Fibroblast of pulmonary artery (primary cell): ENCODE measurements at regions not wholly inside any gene's neighbourhood (a gene's known extent, or its start where the extent isn't known, plus 50 kb on each side); places are given as distances from the start of the nearest gene placed in this dataset.

Source experiments
- DNase-seq: peaks from one replicate; pipeline ENCODE4 v3.0.0-alpha.2; 2010; ENCODE audit warnings: low read depth
- H3K4me3 ChIP-seq: replicated peaks from 2 replicates; pipeline ENCODE4 v1.5.1; 2011; ENCODE audit warnings: low read depth, mild to moderate bottlenecking, control low read depth, low read length, moderate library complexity
- CTCF ChIP-seq: IDR thresholded peaks from 2 replicates; pipeline ENCODE4 v1.5.1; 2011; ENCODE audit warnings: mild to moderate bottlenecking, control low read depth, low read length, inconsistent platforms; ENCODE audit errors: missing control alignments

DNA sequence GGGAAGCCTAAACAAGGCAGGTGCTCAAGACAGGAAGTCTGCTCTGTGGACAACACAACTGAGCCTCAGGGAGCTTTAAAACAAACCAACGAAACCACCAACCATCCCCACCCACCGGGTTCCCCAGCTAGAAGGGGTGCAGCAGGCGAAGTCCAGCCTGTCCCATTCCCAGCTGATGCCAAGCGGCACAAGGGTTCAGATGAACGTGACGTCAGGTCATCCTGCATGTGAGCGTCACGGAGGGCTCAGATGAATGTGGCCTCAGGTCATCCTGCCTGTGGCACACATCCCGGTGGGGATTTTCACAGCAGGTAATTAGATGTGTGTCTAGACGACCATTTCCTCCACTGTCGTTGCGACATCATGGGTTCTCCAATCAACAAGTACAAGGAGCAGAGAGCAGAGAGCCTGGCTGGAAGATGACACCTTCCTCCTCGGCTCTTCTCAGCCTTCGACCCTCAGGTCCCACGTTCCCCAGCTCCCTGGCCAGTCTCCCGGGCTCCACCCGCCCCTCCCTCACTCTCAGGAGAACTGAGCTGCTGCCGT is 246.5 kb downstream of the FOXL1 start:
- H3K4me3 ChIP-seq, result no peak overlapping the region
- DNase-seq, result no peak

DNA sequence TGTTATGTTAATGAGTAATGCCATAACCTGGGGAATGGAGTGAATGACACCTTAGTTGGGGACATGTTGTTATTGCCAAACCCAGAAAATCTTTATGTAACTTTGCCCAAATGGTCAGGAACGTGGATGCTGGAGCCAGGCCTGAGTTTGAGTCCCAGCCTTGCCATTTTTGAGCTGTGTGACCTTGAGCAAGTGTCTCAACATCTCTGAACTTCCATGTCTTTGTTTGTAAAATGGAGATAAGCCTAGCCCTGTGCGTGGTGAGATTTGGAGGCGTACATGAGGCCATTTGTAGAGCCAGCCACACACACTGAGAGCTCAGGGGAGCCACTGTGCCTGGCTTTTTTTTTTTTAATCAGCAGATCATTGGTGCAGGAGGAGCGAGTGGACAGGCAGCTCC is 247.3 kb downstream of the FOXL1 start:
- no peak for DNase-seq
- no peak overlapping the region for H3K4me3 ChIP-seq
- no peak for TF ChIP-seq CTCF

More for the DNA sequence above, 246.5 kb downstream of the FOXL1 start:
- TF ChIP-seq CTCF, result no peak

DNA sequence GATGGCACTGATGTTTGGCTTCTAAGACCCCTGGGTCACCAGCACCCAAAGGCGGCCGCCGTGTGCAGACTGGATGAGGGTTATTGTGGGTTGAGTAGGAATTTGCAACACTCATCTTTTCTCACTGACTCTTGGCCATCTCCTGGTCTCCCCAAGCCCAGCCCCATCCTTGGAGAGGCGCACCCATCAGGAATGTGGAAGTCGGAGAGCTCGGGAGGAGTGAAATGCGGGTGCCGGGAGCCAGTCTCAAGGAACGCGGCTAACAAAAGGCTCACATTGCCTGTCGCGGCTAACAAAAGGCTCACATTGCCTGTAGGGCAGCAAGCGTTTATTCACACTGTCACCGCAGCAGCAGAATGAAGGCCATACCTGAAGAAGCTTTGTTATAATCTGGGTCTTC is 248.6 kb downstream of the FOXL1 start:
- DNase-seq, result no peak
- no peak overlapping the region for H3K4me3 ChIP-seq
- TF ChIP-seq CTCF, result no peak

DNA sequence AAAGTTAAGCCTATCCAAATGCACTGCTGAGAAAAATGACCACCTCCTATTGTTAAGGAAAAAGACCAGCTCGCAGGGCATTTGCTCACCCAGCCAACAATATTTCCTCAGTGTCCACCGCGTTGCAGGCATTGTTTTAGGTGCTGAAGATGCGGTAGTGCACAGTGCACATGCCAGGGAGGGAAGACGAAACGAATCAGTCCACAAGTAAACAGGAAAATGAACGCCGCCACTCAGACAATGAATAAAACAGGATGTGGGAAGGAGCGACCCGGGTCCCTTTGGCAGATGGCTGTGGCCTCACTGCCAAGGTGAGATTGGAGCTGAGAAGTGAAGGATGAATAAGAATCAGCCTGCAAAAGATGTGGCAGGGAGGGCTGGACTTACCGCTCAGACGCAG is 249.2 kb downstream of the FOXL1 start:
- TF ChIP-seq CTCF, result no peak
- no peak for DNase-seq
- no peak overlapping the region for H3K4me3 ChIP-seq

DNA sequence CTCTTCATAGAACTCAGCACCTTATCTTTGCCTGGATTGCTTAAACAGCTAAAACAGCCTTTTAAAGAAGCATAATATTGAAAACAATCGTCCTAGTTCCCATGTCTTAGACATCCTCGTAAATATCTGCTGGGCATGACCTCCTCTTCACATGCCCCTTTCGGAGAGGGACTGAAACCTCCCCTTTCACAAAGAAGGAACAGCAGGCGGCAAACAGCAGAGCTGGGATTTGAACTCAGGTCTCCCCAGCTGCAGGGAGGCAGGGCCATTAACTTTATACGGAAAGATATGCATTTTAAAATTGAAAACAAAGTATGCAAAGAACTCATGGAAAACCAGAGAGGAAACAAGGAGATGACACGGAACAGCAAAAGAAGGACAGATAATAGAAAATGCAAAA is 249.9 kb downstream of the FOXL1 start:
- no peak for DNase-seq
- no peak for TF ChIP-seq CTCF
- no peak overlapping the region for H3K4me3 ChIP-seq

DNA sequence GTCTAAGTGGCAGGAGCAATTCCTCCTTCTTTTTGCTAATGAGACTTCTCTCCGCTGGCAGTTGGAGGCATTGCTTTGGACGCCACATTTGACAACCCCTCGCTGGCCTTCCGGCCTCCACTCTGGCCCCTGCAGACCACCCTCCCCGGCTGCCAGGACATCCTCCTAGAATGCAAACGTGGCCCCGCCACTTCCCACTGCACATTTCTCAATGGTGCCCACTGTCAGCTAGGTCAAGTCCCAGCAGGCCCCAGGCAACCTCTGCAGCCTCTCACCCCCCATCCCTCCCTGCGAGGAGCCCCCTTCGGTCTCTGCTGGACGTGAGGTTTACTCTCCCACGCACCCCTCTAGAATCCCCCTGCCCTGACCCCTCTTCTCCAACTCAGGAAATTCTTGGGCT is 250.3 kb downstream of the FOXL1 start:
- no peak overlapping the region for H3K4me3 ChIP-seq
- no peak for TF ChIP-seq CTCF
- DNase-seq, result no peak

DNA sequence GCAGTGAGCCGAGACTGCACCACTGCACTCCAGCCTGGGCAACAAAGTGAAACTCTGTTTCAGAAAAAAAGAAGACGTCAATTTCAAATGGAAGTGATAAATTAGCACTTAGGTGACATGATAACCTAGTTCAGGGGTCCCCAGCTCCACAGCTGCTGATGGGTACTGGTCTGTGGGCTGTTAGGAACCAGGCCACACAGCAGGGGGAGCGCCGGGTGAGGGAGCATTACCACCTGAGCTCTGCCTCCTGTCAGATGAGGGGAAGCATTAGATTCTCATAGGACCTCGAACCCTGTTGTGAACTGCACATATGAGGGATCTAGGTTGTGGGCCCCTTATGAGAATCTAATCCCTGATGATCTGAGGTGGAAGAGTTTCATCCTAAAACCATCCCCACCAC is 253.0 kb downstream of the FOXL1 start:
- TF ChIP-seq CTCF, result no peak
- DNase-seq, result no peak
- H3K4me3 ChIP-seq, result no peak overlapping the region
